NCI-H128 (cell line): ENCODE measurements at regions not wholly inside any gene's neighbourhood (a gene's known extent, or its start where the extent isn't known, plus 50 kb on each side); places are given as distances from the start of the nearest gene placed in this dataset.

Experiments
- DNase-seq: peaks from one replicate; lab custom pipeline; 2025; ENCODE audit not compliant: unreplicated experiment; lab: John Stamatoyannopoulos, UW

GRCh38 chr6:168979254-168979653, 274.4 kb downstream of the THBS2 start:
- DNase-seq: no peak

GRCh38 chr6:168972128-168972527, 281.5 kb downstream of the THBS2 start:
- no peak for DNase-seq

- no peak for DNase-seq
These were observed 282.1 kb downstream of the THBS2 start for GRCh38 chr6:168971549-168971948.

GRCh38 chr6:168968801-168969200, 284.8 kb downstream of the THBS2 start:
- no peak for DNase-seq

- no peak for DNase-seq
These were observed 285.4 kb downstream of the THBS2 start for GRCh38 chr6:168968228-168968627.

- no peak for DNase-seq
These were observed 286.2 kb downstream of the THBS2 start for GRCh38 chr6:168967281-168967925.

- DNase-seq: no peak
These were observed 289.4 kb downstream of the THBS2 start for GRCh38 chr6:168964138-168964835.

- DNase-seq: no peak
These were observed 290.8 kb downstream of the THBS2 start for GRCh38 chr6:168962886-168963285.

- DNase-seq: no peak
These were observed 292.4 kb downstream of the THBS2 start for GRCh38 chr6:168961264-168961656.

GRCh38 chr6:168960551-168961263, 292.9 kb downstream of the THBS2 start:
- DNase-seq: no peak

GRCh38 chr6:168959696-168960095, 293.9 kb downstream of the THBS2 start:
- no peak for DNase-seq

GRCh38 chr6:168956884-168957730, 296.5 kb downstream of the THBS2 start:
- peak; percentile 26 for DNase-seq

GRCh38 chr6:168956141-168956838, 297.4 kb downstream of the THBS2 start:
- no peak for DNase-seq

- DNase-seq: no peak
These were observed 300.2 kb downstream of the THBS2 start for GRCh38 chr6:168953461-168953860.

- no peak for DNase-seq
These were observed 302.4 kb downstream of the THBS2 start for GRCh38 chr6:168951217-168951616.

GRCh38 chr6:168950858-168951214, 302.8 kb downstream of the THBS2 start:
- DNase-seq: no peak

GRCh38 chr6:168949981-168950857, 303.4 kb downstream of the THBS2 start:
- no peak for DNase-seq

- DNase-seq: no peak
These were observed 304.6 kb downstream of the THBS2 start for GRCh38 chr6:168948990-168949531.

GRCh38 chr6:168948002-168948401, 305.6 kb downstream of the THBS2 start:
- no peak for DNase-seq
